ENCODE measurements at regions not wholly inside any gene's neighbourhood (a gene's known extent, or its start where the extent isn't known, plus 50 kb on each side); places are given as distances from the start of the nearest gene placed in this dataset.

DNA sequence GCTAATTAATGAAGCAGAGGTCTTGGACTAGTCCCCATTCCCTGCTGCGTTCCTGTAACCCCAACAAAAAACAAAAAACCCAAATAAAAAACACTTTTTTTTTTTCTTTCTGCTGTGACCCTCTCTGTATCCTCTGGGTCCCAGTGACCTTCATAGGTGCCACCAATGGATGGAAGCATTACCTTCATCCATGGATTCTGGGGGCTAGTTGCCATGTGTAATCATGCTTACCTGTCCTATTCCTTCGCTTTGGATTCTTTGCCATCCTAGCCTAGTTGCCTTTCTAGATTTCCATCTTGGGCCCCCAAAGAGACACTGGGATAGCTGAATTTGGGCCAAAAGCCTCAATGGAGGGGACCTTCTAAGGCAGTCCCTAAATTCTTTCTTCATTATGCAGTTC, 1208.7 kb downstream of the BRINP3 start:
- no peak overlapping the region for H3K27ac ChIP-seq
- TF ChIP-seq, protein P1, sequence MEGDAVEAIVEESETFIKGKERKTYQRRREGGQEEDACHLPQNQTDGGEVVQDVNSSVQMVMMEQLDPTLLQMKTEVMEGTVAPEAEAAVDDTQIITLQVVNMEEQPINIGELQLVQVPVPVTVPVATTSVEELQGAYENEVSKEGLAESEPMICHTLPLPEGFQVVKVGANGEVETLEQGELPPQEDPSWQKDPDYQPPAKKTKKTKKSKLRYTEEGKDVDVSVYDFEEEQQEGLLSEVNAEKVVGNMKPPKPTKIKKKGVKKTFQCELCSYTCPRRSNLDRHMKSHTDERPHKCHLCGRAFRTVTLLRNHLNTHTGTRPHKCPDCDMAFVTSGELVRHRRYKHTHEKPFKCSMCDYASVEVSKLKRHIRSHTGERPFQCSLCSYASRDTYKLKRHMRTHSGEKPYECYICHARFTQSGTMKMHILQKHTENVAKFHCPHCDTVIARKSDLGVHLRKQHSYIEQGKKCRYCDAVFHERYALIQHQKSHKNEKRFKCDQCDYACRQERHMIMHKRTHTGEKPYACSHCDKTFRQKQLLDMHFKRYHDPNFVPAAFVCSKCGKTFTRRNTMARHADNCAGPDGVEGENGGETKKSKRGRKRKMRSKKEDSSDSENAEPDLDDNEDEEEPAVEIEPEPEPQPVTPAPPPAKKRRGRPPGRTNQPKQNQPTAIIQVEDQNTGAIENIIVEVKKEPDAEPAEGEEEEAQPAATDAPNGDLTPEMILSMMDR (IDR thresholded peaks at IDR 0.05) = no peak
- no peak for TF ChIP-seq POLR2A (IDR thresholded peaks at IDR 0.05)
- no peak overlapping the region for H3K4me3 ChIP-seq (replicated peaks in 1 of 3)
- no peaks in the 10 kb centered on the region for H3K9me3 ChIP-seq
- intact Hi-C loops (cut with DNase I) = no loop called here
- WGBS, 2 donors = 76 to 80% methylated on average over 2 of the region's 2 CpGs
- H3K4me1 ChIP-seq = no peaks in the 10 kb centered on the region
- no peak for DNase-seq
- H3K27me3 ChIP-seq = no peaks in the 10 kb centered on the region
- H3K36me3 ChIP-seq = no peaks in the 10 kb centered on the region

DNA sequence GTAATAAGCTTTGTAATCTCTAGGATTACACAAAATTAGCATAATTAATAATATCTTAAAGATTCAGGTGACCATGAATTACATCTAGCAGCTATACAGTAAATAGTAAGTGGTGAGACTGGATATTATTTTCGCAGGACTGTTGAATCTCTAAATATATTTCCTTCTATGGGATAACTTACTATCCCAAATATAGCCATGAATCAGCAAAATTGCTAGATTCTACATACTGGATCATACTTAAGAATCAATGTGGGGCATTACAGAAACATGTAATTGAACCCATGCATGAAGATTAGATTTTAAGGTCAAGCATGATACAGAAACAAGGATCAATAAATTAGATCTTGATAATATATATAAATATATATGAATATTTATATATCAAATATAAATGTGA, 1203.4 kb downstream of the BRINP3 start:
- no peak overlapping the region for H3K27ac ChIP-seq
- WGBS, 2 donors = 93% methylated on average over 1 of the region's 1 CpG
- intact Hi-C loops (cut with DNase I) = no loop called here
- no peak for TF ChIP-seq POLR2A (IDR thresholded peaks at IDR 0.05)
- no peak overlapping the region for H3K4me3 ChIP-seq (replicated peaks in 1 of 3)
- DNase-seq = no peak
- no peaks in the 10 kb centered on the region for H3K36me3 ChIP-seq
- H3K9me3 ChIP-seq = no peaks in the 10 kb centered on the region
- H3K4me1 ChIP-seq = no peaks in the 10 kb centered on the region
- H3K27me3 ChIP-seq = no peaks in the 10 kb centered on the region

DNA sequence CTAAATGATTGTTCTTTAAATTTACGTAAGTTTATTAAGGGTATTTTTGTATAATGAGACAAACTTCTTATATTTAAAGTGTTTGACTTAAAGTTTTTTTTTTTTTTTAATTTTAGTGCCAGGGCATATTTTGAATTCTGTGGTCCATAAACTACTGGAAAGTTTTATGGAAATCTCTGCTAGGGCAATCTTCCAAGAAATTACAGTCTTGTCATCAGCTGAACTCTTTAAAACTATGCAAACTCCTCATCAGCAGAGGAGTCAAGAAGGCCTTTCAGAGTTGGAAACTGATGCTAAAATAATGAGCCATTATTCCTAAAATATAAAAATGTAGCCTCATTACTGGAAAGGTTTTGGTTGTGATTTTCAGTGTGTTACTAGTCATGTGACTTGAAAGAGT, 1201.9 kb downstream of the BRINP3 start:
- Histone ChIP-seq H3K4me3 (replicated peaks in 1 of 3) (no peak overlapping the region), H3K36me3 (no peaks in the 10 kb centered on the region), H3K9me3 (no peaks in the 10 kb centered on the region), H3K27me3 (no peaks in the 10 kb centered on the region), H3K4me1 (no peaks in the 10 kb centered on the region), H3K27ac (no peak overlapping the region)
- intact Hi-C loops (cut with DNase I) = no loop called here
- 87 to 93% methylated on average over 1 of the region's 1 CpG for WGBS, 2 donors
- no peak for TF ChIP-seq POLR2A (IDR thresholded peaks at IDR 0.05)
- TF ChIP-seq, protein P1 (IDR thresholded peaks at IDR 0.05) = no peak
- DNase-seq = no peak

DNA sequence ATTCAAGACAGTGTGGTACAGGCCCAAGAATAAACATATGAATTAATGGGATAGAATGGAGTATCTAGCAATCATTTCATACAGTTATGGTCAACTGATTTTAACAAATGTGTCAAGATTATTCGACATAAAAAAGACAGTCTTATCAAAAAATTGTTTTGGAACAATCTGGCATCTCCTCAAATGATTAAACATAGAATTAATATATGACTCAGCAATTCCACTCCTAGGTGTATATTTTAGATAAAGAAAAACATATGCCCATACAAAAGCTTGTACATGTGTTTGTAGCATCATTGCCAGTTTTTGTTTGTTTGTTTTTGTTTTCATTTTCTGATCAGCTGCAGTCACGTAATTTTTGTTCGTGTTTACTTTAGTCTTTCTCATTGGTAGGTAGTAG, 1188.3 kb downstream of the BRINP3 start:
- Histone ChIP-seq H3K4me3 (replicated peaks in 1 of 3) (no peak overlapping the region), H3K9me3 (no peaks in the 10 kb centered on the region), H3K27me3 (no peaks in the 10 kb centered on the region), H3K4me1 (no peaks in the 10 kb centered on the region), H3K27ac (no peak overlapping the region), H3K36me3 (no peaks in the 10 kb centered on the region)
- TF ChIP-seq POLR2A (IDR thresholded peaks at IDR 0.05) = no peak
- TF ChIP-seq, protein P1 (IDR thresholded peaks at IDR 0.05) = no peak
- no peak for DNase-seq
- 86 to 89% methylated on average over 3 of the region's 3 CpGs for WGBS, 2 donors
- intact Hi-C loops (cut with DNase I) = no loop called here

DNA sequence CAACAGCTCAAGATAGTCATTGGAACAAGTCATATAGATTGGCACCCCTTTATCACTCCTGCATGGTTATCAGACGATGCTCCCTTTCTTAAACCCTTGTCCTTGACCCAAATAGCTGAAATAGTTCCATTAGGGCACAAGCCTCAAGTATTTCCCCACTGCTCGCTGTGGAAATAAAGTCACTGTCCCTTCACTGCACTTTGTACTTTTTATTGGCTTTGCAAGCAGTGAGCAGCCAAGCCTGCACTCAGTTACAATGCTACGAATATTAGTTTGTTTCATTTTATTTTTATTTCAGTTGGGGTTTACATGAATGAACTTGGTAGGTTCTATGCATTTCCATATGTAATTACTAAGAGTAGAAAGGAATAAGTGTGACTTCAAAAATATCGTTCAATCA, 1176.4 kb downstream of the BRINP3 start:
- no peak for DNase-seq
- no peak overlapping the region for H3K27ac ChIP-seq
- no peaks in the 10 kb centered on the region for H3K4me1 ChIP-seq
- 73 to 77% methylated on average over 4 of the region's 4 CpGs for WGBS, 2 donors
- no peaks in the 10 kb centered on the region for H3K36me3 ChIP-seq
- intact Hi-C loops (cut with DNase I) = no loop called here
- no peaks in the 10 kb centered on the region for H3K9me3 ChIP-seq
- TF ChIP-seq, protein P1 (IDR thresholded peaks at IDR 0.05) = no peak
- TF ChIP-seq POLR2A (IDR thresholded peaks at IDR 0.05) = no peak
- no peaks in the 10 kb centered on the region for H3K27me3 ChIP-seq
- H3K4me3 ChIP-seq (replicated peaks in 1 of 3) = no peak overlapping the region

DNA sequence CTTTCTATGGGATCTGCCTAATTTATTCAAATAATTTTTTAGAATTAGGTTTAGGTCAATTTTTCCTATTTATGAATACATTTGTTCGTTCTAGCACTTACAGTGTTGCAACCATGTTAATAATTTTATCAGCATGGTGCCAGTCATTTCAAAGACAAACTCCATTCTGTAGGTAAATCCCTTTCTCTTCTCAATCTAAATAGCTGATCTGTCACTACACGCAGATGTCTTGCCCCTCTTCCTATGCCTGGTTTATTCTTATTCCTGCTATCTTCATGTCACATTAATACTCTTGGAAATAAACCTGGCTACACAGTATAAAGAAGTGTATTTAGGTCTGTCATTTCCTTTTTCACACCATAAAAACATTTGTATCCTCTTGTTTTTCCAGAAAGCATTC, 1172.4 kb downstream of the BRINP3 start:
- H3K4me3 ChIP-seq (replicated peaks in 1 of 3) = no peak overlapping the region
- H3K36me3 ChIP-seq = no peaks in the 10 kb centered on the region
- DNase-seq = no peak
- no peaks in the 10 kb centered on the region for H3K9me3 ChIP-seq
- no peak overlapping the region for H3K27ac ChIP-seq
- H3K4me1 ChIP-seq = no peaks in the 10 kb centered on the region
- WGBS, 2 donors = 72 to 77% methylated on average over 2 of the region's 2 CpGs
- intact Hi-C loops (cut with DNase I) = no loop called here
- no peaks in the 10 kb centered on the region for H3K27me3 ChIP-seq
- no peak for TF ChIP-seq POLR2A (IDR thresholded peaks at IDR 0.05)
- TF ChIP-seq, protein P1 (IDR thresholded peaks at IDR 0.05) = no peak
